ENCODE measurements at regions not wholly inside any gene's neighbourhood (a gene's known extent, or its start where the extent isn't known, plus 50 kb on each side); places are given as distances from the start of the nearest gene placed in this dataset.

DNA sequence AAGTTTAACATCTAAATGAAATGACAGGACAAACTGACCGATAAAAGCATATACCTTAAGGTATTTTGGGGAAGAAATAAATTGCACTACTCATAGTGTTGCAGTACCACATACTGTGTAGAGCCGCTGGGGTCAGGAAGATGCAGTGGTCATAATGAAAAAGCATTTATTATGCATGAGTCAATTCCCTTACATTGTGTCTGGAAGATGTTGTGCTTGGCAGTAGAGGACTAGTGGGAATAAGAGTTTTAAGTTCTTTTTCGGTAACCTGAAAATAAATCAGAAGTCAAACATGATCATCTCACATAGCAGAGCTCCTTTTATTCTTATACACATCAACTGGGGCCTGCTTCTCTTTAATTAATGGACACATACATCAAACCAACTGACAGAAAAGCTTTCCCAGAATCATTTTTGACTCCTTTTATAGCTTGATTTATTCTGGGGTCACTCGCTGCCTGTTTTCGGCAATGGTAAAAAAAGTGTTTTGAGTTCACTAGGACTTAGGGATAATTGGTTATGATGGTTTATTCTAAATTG, 262.5 kb upstream of the CHD1 start:
- no peaks in the 10 kb centered on the region for H3K4me1 ChIP-seq
- no peak for TF ChIP-seq POLR2AphosphoS5 (IDR thresholded peaks at IDR 0.05)
- no peak for TF ChIP-seq CTCF (IDR thresholded peaks at IDR 0.05)
- TF ChIP-seq POLR2A (IDR thresholded peaks at IDR 0.05), result no peak
- no peak overlapping the region for H3K4me3 ChIP-seq
- H3K27ac ChIP-seq, result no peak overlapping the region
- no peak for DNase-seq (ENCODE audit: low spot score in 2 of 2)
- no peaks in the 10 kb centered on the region for H3K36me3 ChIP-seq
- H3K27me3 ChIP-seq, result no peaks in the 10 kb centered on the region
- intact Hi-C loops (cut with DNase I; ENCODE audit: low total_unique reads), result no loop called here
- no peaks in the 10 kb centered on the region for H3K9me3 ChIP-seq

DNA sequence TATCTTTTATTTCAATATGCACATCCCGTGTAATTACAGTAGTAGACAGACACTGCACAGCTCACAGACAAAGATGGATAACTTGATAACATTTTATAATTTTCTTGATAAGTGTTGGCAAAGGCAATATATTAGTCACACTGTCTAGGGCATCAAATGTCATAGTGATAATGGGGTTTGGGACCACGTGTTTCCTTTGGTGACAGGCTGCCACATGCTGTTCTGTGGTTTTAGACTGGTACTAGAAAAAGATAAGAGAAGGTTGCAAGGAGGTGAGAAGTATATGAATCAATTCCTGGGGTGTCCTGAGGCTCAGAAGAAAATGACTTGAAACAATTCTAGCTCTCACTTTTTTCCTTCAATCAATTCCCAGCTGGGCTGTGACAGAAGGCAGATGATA, 258.8 kb upstream of the CHD1 start:
- no peak overlapping the region for H3K4me3 ChIP-seq
- H3K9me3 ChIP-seq, result no peaks in the 10 kb centered on the region
- H3K27me3 ChIP-seq, result no peaks in the 10 kb centered on the region
- H3K27ac ChIP-seq, result no peak overlapping the region
- TF ChIP-seq CTCF (IDR thresholded peaks at IDR 0.05), result no peak
- no peak for TF ChIP-seq POLR2A (IDR thresholded peaks at IDR 0.05)
- TF ChIP-seq POLR2AphosphoS5 (IDR thresholded peaks at IDR 0.05), result no peak
- DNase-seq (ENCODE audit: low spot score in 2 of 2), result no peak
- intact Hi-C loops (cut with DNase I; ENCODE audit: low total_unique reads), result no loop called here
- H3K36me3 ChIP-seq, result no peaks in the 10 kb centered on the region
- no peaks in the 10 kb centered on the region for H3K4me1 ChIP-seq

- DNase-seq (ENCODE audit: low spot score in 2 of 2), result no peak
- Histone ChIP-seq H3K9me3 (no peaks in the 10 kb centered on the region), H3K4me3 (no peak overlapping the region), H3K27me3 (no peaks in the 10 kb centered on the region), H3K36me3 (no peaks in the 10 kb centered on the region), H3K27ac (no peak overlapping the region), H3K4me1 (no peaks in the 10 kb centered on the region)
- no peak for TF ChIP-seq CTCF (IDR thresholded peaks at IDR 0.05)
- no peak for TF ChIP-seq POLR2AphosphoS5 (IDR thresholded peaks at IDR 0.05)
- no peak for TF ChIP-seq POLR2A (IDR thresholded peaks at IDR 0.05)
- intact Hi-C loops (cut with DNase I; ENCODE audit: low total_unique reads), result no loop called here
Observed at GRCh38 chr5:99179206-99179605, 250.4 kb upstream of the CHD1 start.

DNA sequence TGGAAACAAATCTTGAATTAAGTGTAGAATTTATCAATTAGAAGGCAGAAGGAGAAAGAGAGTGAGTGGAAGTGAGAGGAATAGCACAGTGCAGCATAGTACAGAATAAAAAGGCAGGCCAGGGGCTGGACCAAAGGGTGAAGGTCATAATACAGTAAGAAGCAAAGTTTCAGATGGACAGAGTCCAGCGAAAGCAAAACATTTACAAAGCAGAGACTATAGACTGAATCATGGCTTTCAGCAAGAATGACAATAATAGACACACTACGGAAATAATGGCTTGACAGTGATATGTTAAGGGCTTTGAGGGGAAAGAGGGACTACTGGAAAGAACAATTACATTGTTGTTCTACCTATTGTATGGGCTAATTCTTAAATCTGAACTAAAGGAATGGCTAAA, 249.0 kb upstream of the CHD1 start:
- TF ChIP-seq POLR2A (IDR thresholded peaks at IDR 0.05) (no peak), CTCF (IDR thresholded peaks at IDR 0.05) (no peak), POLR2AphosphoS5 (IDR thresholded peaks at IDR 0.05) (no peak)
- Histone ChIP-seq H3K36me3 (no peaks in the 10 kb centered on the region), H3K9me3 (no peaks in the 10 kb centered on the region), H3K4me1 (no peaks in the 10 kb centered on the region), H3K4me3 (no peak overlapping the region), H3K27me3 (no peaks in the 10 kb centered on the region), H3K27ac (no peak overlapping the region)
- no peak for DNase-seq (ENCODE audit: low spot score in 2 of 2)
- intact Hi-C loops (cut with DNase I; ENCODE audit: low total_unique reads), result no loop called here

DNA sequence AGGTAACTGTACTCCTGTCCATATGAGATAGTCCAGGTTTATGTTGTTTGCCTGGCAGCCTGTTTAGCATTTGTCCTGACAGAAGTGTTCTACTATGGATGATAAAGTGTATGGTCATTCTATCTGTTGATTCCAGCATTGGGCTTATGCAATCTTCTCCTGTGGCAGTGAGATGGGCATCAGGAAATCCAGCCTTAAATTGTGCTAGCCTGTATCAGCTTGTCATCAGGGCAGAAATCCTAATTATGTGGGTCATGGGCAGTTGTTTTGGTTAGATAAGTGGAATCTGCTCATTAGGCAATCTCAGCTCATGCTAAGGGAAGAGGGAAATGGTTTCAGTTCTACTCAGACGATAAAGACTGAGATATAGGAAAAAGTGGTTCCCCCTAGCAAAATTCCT, 247.4 kb upstream of the CHD1 start:
- intact Hi-C loops (cut with DNase I; ENCODE audit: low total_unique reads), result no loop called here
- H3K4me1 ChIP-seq, result no peaks in the 10 kb centered on the region
- no peaks in the 10 kb centered on the region for H3K27me3 ChIP-seq
- no peaks in the 10 kb centered on the region for H3K36me3 ChIP-seq
- H3K27ac ChIP-seq, result no peak overlapping the region
- TF ChIP-seq POLR2A (IDR thresholded peaks at IDR 0.05), result no peak
- no peak for TF ChIP-seq POLR2AphosphoS5 (IDR thresholded peaks at IDR 0.05)
- TF ChIP-seq CTCF (IDR thresholded peaks at IDR 0.05), result no peak
- H3K9me3 ChIP-seq, result no peaks in the 10 kb centered on the region
- no peak overlapping the region for H3K4me3 ChIP-seq
- no peak for DNase-seq (ENCODE audit: low spot score in 2 of 2)
